Spleen (tissue), 11 donors: ENCODE measurements at regions not wholly inside any gene's neighbourhood (a gene's known extent, or its start where the extent isn't known, plus 50 kb on each side); places are given as distances from the start of the nearest gene placed in this dataset.

Experiments used
- DNase-seq: peaks from one replicate; pipeline ENCODE4 v3.0.0-alpha.2; 2020
- H3K27ac ChIP-seq, 8 donors: fragments of 200-600 bp; sonication (generic) in 7 of 8; 1 replicate in 4 of 8; 2 replicates in 4 of 8; pipeline versions ENCODE4 v1.5.0 to v1.8.0; 2016 to 2021; ENCODE audit warnings: inconsistent platforms in 4 of 8, mild to moderate bottlenecking in 4 of 8, moderate library complexity in 1 of 8
- H3K27me3 ChIP-seq, 7 donors: fragments of 200-600 bp; sonication (generic) in 6 of 7; replicated peaks in 1 of 7; 1 replicate in 4 of 7; 2 replicates in 3 of 7; pipeline versions ENCODE4 v1.5.0 to v1.8.0; 2016 to 2021; ENCODE audit warnings: inconsistent platforms in 3 of 7, mild to moderate bottlenecking in 1 of 7
- H3K36me3 ChIP-seq, 6 donors: fragments of 200-600 bp; sonication (generic) in 5 of 6; 1 replicate in 4 of 6; 2 replicates in 2 of 6; pipeline versions ENCODE4 v1.5.0 to v1.8.0; 2016 to 2021; ENCODE audit warnings: inconsistent platforms in 2 of 6
- H3K4me1 ChIP-seq, 6 donors: fragments of 200-600 bp; sonication (generic) in 5 of 6; 1 replicate in 3 of 6; 2 replicates in 3 of 6; pipeline versions ENCODE4 v1.5.0 to v1.8.0; 2016 to 2021; ENCODE audit warnings: inconsistent platforms in 3 of 6
- H3K4me3 ChIP-seq, 8 donors: fragments of 200-600 bp; sonication (generic) in 7 of 8; 1 replicate in 4 of 8; 2 replicates in 4 of 8; pipeline versions ENCODE4 v1.5.0 to v1.8.0; 2016 to 2021; ENCODE audit warnings: inconsistent platforms in 4 of 8, mild to moderate bottlenecking in 4 of 8, moderate library complexity in 2 of 8
- H3K9me3 ChIP-seq, 8 donors: fragments of 200-600 bp; sonication (generic) in 7 of 8; 1 replicate in 4 of 8; 2 replicates in 4 of 8; pipeline versions ENCODE4 v1.5.0 to v1.8.0; 2016 to 2021; ENCODE audit warnings: inconsistent platforms in 4 of 8
- CTCF ChIP-seq, 11 experiments: fragments of 200-600 bp in 7 of 11; fragments of 450-650 bp in 4 of 11; sonication (generic) in 4 of 11; IDR thresholded peaks in 8 of 11; conservative IDR thresholded peaks in 3 of 11; 1 replicate in 7 of 11; 2 replicates in 4 of 11; pipeline versions ENCODE4 v1.4.0 to v1.8.0; 2016 to 2021; ENCODE audit warnings: antibody characterized with exemption in 11 of 11, inconsistent platforms in 4 of 11, mild to moderate bottlenecking in 1 of 11
- POLR2A ChIP-seq, 3 donors: fragments of 450-650 bp; IDR thresholded peaks; one replicate each; pipeline ENCODE4 v1.5.1; 2017; ENCODE audit warnings: antibody characterized with exemption in 3 of 3, mild to moderate bottlenecking in 1 of 3
- POLR2AphosphoS5 ChIP-seq, 3 donors: sonication (generic); formaldehyde crosslinking; IDR thresholded peaks; one replicate each; pipeline ENCODE4 v1.5.1; 2017; ENCODE audit warnings: antibody characterized with exemption in 3 of 3
- WGBS, 5 donors: extraction: QIAGEN DNeasy Blood & Tissue Kit in 3 of 5; methylation state at CpG; one replicate each; pipeline versions ENCODE4 v1.1.5 to v1.1.7; 2013 to 2018; 5-methylcytosine and 5-hydroxymethylcytosine counted together
- intact Hi-C: fragments of 100-400 bp; cut with DNase I; formaldehyde crosslinking; loops from one replicate; pipeline ENCODE4 v1.15.0; 2023; ENCODE audit warnings: low total_unique reads
- donor health status: healthy with polysubstance abuse.
- donor health status: DM: no; HTN: no; CAD: no; lungs with moderate emphysema.
- donor health status: DM: no; HTN: no; CAD: no.
- donor health status: Bipolar disorder and iron deficiency.
- donor health status: healthy.
- donor health status: DM: no; HTN: no; CAD: no.
- donor health status: DM: yes; HTN: yes; CAD: no.

- no peak for DNase-seq
- intact Hi-C loops: no loop called here
- WGBS, 5 donors: 38 to 67% (median 62%) methylated on average over 2 of the region's 2 CpGs
- Histone ChIP-seq H3K36me3 (no peaks in the 10 kb centered on the region), H3K4me1 (peaks cover 0 to 3% (median 0%) of the 10 kb centered on the region in 6 donors), H3K9me3 (no peaks in the 10 kb centered on the region), H3K27ac (no peak overlapping the region), H3K4me3 (no peak overlapping the region), H3K27me3 (no peaks in the 10 kb centered on the region)
- TF ChIP-seq POLR2A (IDR thresholded peaks at IDR 0.05) (no peak), CTCF (IDR thresholded peaks at IDR 0.05 in 8 of 11, conservative IDR thresholded peaks at IDR 0.05 in 3 of 11) (no peak), POLR2AphosphoS5 (IDR thresholded peaks at IDR 0.05) (no peak)
Observed at GRCh38 chr5:67407979-67408378, 211.4 kb upstream of the CD180 start.

- intact Hi-C loops: no loop called here
- H3K4me3 ChIP-seq: no peak overlapping the region
- TF ChIP-seq POLR2AphosphoS5 (IDR thresholded peaks at IDR 0.05): no peak
- TF ChIP-seq POLR2A (IDR thresholded peaks at IDR 0.05): no peak
- TF ChIP-seq CTCF (IDR thresholded peaks at IDR 0.05 in 8 of 11, conservative IDR thresholded peaks at IDR 0.05 in 3 of 11): no peak
- WGBS, 5 donors: 89 to 97% (median 91%) methylated on average over 3 of the region's 3 CpGs
- H3K36me3 ChIP-seq: no peaks in the 10 kb centered on the region
- H3K27ac ChIP-seq: no peak overlapping the region
- no peaks in the 10 kb centered on the region for H3K9me3 ChIP-seq
- H3K27me3 ChIP-seq: no peaks in the 10 kb centered on the region
- H3K4me1 ChIP-seq: peaks cover 0 to 3% (median 0%) of the 10 kb centered on the region in 6 donors
- no peak for DNase-seq
Observed at GRCh38 chr5:67405755-67406154, 209.2 kb upstream of the CD180 start.

- DNase-seq: no peak
- no peak overlapping the region for H3K27ac ChIP-seq
- H3K4me1 ChIP-seq: peaks cover 0 to 3% (median 0%) of the 10 kb centered on the region in 6 donors
- no peaks in the 10 kb centered on the region for H3K9me3 ChIP-seq
- WGBS, 5 donors: 66 to 84% (median 68%) methylated on average over 3 of the region's 3 CpGs
- no peaks in the 10 kb centered on the region for H3K36me3 ChIP-seq
- TF ChIP-seq POLR2A (IDR thresholded peaks at IDR 0.05) (no peak), CTCF (IDR thresholded peaks at IDR 0.05 in 8 of 11, conservative IDR thresholded peaks at IDR 0.05 in 3 of 11) (no peak), POLR2AphosphoS5 (IDR thresholded peaks at IDR 0.05) (no peak)
- intact Hi-C loops: no loop called here
- H3K4me3 ChIP-seq: no peak overlapping the region
- H3K27me3 ChIP-seq: no peaks in the 10 kb centered on the region
Observed at GRCh38 chr5:67405101-67405364, 208.4 kb upstream of the CD180 start.

DNA sequence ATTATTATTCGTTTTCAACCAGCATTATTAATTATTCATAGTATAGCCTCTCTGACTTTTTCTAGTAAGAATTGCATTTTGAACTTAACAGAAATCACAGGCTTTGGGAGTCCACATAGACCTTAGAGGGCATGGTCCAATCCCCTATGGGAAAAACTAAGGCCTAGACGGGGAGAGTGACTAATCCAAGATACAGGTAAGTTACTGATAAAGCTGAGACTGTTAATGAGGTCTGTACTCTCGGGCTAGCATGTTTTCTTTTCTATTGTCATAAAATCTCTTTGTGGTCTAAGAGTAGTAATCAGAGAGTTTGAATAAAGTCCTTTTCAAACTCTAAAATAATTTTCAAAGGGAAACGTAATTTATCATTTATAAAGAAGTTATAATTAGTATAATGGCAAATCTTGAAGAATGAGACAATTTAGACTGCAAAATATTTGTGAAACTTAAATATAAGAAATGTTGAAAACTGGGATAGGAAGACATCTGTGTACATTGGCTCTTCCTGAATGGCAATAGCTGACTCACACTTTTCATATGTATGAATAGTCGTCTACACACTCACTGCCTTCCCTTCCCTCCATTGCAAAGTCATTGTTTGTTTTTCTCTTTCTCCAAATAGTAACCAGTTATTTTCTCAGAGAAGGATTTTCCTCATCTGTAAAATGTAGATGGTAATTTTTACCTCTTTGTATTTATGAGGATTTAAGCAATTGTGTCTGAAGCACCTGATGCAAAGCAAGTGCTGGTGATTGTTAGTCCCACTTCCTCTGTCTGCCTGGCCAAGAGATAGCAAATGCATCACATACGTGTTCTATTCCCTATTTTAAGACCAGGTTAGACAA is 207.9 kb upstream of the CD180 start:
- H3K36me3 ChIP-seq: no peaks in the 10 kb centered on the region
- no peaks in the 10 kb centered on the region for H3K9me3 ChIP-seq
- DNase-seq: no peak
- H3K27me3 ChIP-seq: no peaks in the 10 kb centered on the region
- no peak overlapping the region for H3K4me3 ChIP-seq
- no peak overlapping the region for H3K27ac ChIP-seq
- intact Hi-C loops: no loop called here
- no peak for TF ChIP-seq POLR2AphosphoS5 (IDR thresholded peaks at IDR 0.05)
- WGBS, 5 donors: 73 to 82% (median 74%) methylated on average over 6 of the region's 6 CpGs
- H3K4me1 ChIP-seq: peaks cover 0 to 3% (median 0%) of the 10 kb centered on the region in 6 donors
